ENCODE measurements at regions not wholly inside any gene's neighbourhood (a gene's known extent, or its start where the extent isn't known, plus 50 kb on each side); places are given as distances from the start of the nearest gene placed in this dataset.
"Not testable (repeated sequence)": the region's sequence is repeated elsewhere in the genome, so short reads cannot be mapped to it uniquely, and the experiment has no call there.

DNA sequence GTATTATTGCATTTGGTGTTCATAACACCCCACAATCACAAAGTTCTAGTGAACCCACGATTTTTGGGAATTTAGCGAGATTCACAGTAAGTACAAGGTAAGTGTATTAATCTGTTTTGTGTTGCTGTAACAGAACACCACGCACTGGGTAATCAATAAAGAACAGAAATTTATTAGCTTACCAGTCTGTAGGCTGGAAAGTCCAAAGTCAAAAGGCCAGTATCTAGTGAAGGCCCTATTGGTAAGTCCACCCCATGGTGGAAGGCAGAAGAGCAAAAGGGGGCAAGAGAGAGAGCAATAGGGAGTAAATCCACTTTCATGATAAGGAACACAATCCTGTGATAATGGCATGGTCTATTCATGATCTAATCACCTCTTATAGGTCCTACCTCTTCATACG lies 190.3 kb upstream of the KCNMB2 start:
- Histone ChIP-seq H3K9me3 (ENCODE audit: control insufficient read depth in 1 of 2, low read length in 2 of 2) (peaks cover 0 to 5% of the 10 kb centered on the region in 2 donors), H3K36me3 (ENCODE audit: control insufficient read depth in 1 of 2, insufficient read depth in 2 of 2, low read length in 2 of 2) (no peaks in the 10 kb centered on the region), H3K27ac (ENCODE audit: low read depth, low read length) (no peak overlapping the region), H3K27me3 (ENCODE audit: control insufficient read depth in 1 of 2, insufficient read depth in 2 of 2, low read length in 2 of 2) (no peaks in the 10 kb centered on the region), H3K9ac (ENCODE audit: low read depth in 1 of 2, low read length in 2 of 2) (no peak overlapping the region), H3K4me3 (ENCODE audit: low read depth in 1 of 2, low read length in 2 of 2) (no peak overlapping the region), H3K4me1 (ENCODE audit: control insufficient read depth in 1 of 2, insufficient read depth in 2 of 2, low read length in 2 of 2) (peaks cover 8 to 10% of the 10 kb centered on the region in 2 donors)

DNA sequence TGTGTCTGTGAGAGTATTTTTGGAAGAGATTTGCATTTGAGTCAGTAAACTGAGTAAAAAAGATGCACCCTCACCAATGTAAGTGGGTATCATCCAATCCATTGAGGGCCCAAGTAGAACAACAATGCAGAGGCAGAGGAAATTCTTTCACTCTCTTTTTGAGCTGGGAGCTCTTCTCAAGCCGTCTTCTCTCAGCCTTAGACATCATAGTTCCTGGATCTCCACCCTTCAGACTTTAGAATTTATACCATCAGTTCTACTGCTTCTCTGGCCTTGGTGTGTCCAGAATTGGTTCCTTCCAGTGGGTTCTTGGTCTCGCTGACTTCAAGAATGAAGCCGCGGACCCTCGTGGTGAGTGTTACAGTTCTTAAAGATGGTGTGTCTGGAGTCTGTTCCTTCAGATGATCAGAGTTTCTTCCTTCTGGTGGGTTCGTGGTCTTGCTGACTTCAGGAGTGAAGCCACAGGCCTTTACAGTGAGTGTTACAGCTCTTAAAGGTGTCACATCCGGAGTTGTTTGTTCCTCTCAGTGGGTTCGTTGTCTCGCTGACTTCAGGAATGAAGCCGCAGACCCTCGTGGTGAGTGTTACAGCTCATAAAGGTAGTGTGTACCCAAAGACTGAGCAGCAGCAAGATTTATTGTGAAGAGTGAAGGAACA lies 187.5 kb upstream of the KCNMB2 start:
- not testable (repeated sequence) for H3K9me3 ChIP-seq (ENCODE audit: control insufficient read depth in 1 of 2, low read length in 2 of 2); H3K36me3 ChIP-seq (ENCODE audit: control insufficient read depth in 1 of 2, insufficient read depth in 2 of 2, low read length in 2 of 2); H3K27me3 ChIP-seq (ENCODE audit: control insufficient read depth in 1 of 2, insufficient read depth in 2 of 2, low read length in 2 of 2); H3K9ac ChIP-seq (ENCODE audit: low read depth in 1 of 2, low read length in 2 of 2); H3K4me1 ChIP-seq (ENCODE audit: control insufficient read depth in 1 of 2, insufficient read depth in 2 of 2, low read length in 2 of 2); H3K4me3 ChIP-seq (ENCODE audit: low read depth in 1 of 2, low read length in 2 of 2); H3K27ac ChIP-seq (ENCODE audit: low read depth, low read length)

DNA sequence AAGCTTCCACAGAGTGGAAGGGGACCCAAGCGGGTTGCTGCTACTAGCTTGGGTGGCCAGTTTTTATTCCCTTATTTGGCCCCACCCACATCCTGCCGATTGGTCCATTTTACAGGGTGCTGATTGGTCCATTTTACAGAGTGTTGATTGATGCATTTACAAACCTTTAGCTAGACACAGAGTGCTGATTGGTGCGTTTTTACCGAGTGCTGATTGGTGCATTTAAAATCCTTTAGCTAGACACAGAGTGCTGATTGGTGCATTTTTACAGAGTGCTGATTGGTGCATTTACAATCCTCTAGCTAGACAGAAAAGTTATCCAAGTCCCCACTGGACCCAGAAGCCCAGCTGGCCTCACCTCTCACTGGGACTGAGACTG lies 187.0 kb upstream of the KCNMB2 start:
- H3K27me3 ChIP-seq (ENCODE audit: control insufficient read depth in 1 of 2, insufficient read depth in 2 of 2, low read length in 2 of 2); H3K9me3 ChIP-seq (ENCODE audit: control insufficient read depth in 1 of 2, low read length in 2 of 2); H3K4me1 ChIP-seq (ENCODE audit: control insufficient read depth in 1 of 2, insufficient read depth in 2 of 2, low read length in 2 of 2); H3K9ac ChIP-seq (ENCODE audit: low read depth in 1 of 2, low read length in 2 of 2); H3K4me3 ChIP-seq (ENCODE audit: low read depth in 1 of 2, low read length in 2 of 2); H3K36me3 ChIP-seq (ENCODE audit: control insufficient read depth in 1 of 2, insufficient read depth in 2 of 2, low read length in 2 of 2); H3K27ac ChIP-seq (ENCODE audit: low read depth, low read length): not testable (repeated sequence)

DNA sequence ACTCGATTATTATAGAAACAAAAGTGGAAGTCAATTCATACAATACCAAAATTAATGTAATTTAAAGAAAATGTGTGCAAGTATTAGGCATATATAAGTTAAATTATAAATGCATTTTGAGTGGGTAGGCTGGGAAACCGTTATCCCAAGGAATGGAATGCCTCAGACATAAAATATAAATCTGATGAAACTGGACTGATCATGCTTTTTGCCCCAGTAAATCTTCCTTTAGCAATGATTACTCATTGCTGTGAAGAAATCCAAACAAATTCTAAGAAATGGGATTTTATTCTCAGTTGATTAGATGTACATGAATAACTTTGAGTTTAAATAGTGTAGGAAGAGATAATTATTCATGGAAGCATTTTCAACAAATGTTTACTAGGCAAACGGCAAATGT lies 185.5 kb upstream of the KCNMB2 start:
- Histone ChIP-seq H3K9ac (ENCODE audit: low read depth in 1 of 2, low read length in 2 of 2) (no peak overlapping the region), H3K36me3 (ENCODE audit: control insufficient read depth in 1 of 2, insufficient read depth in 2 of 2, low read length in 2 of 2) (no peaks in the 10 kb centered on the region), H3K27ac (ENCODE audit: low read depth, low read length) (no peak overlapping the region), H3K4me3 (ENCODE audit: low read depth in 1 of 2, low read length in 2 of 2) (no peak overlapping the region), H3K9me3 (ENCODE audit: control insufficient read depth in 1 of 2, low read length in 2 of 2) (peaks cover 0 to 5% of the 10 kb centered on the region in 2 donors), H3K4me1 (ENCODE audit: control insufficient read depth in 1 of 2, insufficient read depth in 2 of 2, low read length in 2 of 2) (peaks cover 0 to 5% of the 10 kb centered on the region in 2 donors), H3K27me3 (ENCODE audit: control insufficient read depth in 1 of 2, insufficient read depth in 2 of 2, low read length in 2 of 2) (no peaks in the 10 kb centered on the region)

DNA sequence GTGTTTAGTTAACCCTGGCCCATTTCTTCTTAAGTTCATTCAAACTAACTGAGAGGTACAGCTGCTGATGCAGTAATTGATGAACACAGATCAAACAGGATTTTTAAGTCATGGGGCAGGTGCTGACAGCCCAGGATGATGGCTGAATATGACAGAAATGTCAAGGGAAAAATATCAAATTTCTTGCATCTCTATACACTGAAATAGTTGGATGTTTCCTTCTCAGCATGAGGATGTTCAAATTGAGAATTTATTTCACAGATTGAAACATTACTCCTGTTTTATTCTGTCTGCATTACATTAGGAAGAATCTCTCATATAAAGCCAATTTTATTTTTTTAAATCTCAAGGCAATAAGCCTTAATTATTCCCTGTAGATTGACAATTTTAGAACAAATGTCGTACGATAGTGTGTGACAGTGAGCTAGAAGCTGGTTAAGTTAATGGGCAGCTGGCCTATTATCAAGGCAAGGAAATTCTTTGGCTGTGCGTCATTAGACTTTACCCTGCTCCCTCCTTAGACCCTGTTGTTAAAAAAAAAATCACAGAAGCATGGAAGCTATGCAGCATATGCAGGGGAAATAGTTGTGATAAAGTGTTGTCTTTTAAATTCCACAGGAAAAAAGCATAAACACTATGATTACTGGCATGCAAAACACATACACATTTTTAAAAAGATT lies 183.8 kb upstream of the KCNMB2 start:
- peaks cover 0 to 5% of the 10 kb centered on the region in 2 donors for H3K9me3 ChIP-seq (ENCODE audit: control insufficient read depth in 1 of 2, low read length in 2 of 2)
- H3K36me3 ChIP-seq (ENCODE audit: control insufficient read depth in 1 of 2, insufficient read depth in 2 of 2, low read length in 2 of 2): no peaks in the 10 kb centered on the region
- no peak overlapping the region for H3K4me3 ChIP-seq (ENCODE audit: low read depth in 1 of 2, low read length in 2 of 2)
- no peak overlapping the region for H3K9ac ChIP-seq (ENCODE audit: low read depth in 1 of 2, low read length in 2 of 2)
- no peaks in the 10 kb centered on the region for H3K27me3 ChIP-seq (ENCODE audit: control insufficient read depth in 1 of 2, insufficient read depth in 2 of 2, low read length in 2 of 2)
- H3K4me1 ChIP-seq (ENCODE audit: control insufficient read depth in 1 of 2, insufficient read depth in 2 of 2, low read length in 2 of 2): peaks cover 0 to 5% of the 10 kb centered on the region in 2 donors
- H3K27ac ChIP-seq (ENCODE audit: low read depth, low read length): no peak overlapping the region

DNA sequence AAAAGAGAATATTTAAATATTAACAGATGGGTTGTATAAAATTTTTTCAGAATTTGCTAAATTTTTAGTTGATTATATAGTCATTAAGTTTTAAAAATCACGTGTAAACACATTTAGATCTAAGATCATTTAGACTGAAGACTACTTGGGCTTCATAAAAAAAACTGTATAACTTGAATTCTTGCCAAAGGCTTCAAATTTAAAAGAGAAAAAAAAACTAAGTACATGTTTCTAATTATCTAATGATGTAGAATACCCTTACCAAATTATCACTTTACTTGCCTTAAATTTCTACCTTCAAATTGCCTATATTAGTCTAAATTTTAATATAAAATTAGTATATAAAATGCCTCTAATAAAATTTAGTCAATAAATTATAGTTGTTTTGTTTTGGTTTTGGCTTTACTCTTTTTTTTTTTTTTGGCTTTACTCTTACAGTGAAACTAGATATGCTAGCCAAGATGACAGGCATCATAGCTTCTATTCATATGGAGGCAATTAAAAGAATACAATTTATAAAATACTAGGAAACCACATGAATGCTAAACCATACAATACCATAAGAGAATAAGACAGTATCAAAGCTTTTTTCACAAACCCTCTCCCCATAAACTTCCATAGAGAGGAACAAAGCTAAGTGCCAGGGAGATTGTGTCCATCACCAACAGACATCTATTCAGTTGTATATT lies 183.1 kb upstream of the KCNMB2 start:
- Histone ChIP-seq H3K4me1 (ENCODE audit: control insufficient read depth in 1 of 2, insufficient read depth in 2 of 2, low read length in 2 of 2) (peaks cover 0 to 5% of the 10 kb centered on the region in 2 donors), H3K9ac (ENCODE audit: low read depth in 1 of 2, low read length in 2 of 2) (no peak overlapping the region), H3K27ac (ENCODE audit: low read depth, low read length) (no peak overlapping the region), H3K27me3 (ENCODE audit: control insufficient read depth in 1 of 2, insufficient read depth in 2 of 2, low read length in 2 of 2) (no peaks in the 10 kb centered on the region), H3K4me3 (ENCODE audit: low read depth in 1 of 2, low read length in 2 of 2) (no peak overlapping the region), H3K36me3 (ENCODE audit: control insufficient read depth in 1 of 2, insufficient read depth in 2 of 2, low read length in 2 of 2) (no peaks in the 10 kb centered on the region), H3K9me3 (ENCODE audit: control insufficient read depth in 1 of 2, low read length in 2 of 2) (peaks cover 0 to 5% of the 10 kb centered on the region in 2 donors)

DNA sequence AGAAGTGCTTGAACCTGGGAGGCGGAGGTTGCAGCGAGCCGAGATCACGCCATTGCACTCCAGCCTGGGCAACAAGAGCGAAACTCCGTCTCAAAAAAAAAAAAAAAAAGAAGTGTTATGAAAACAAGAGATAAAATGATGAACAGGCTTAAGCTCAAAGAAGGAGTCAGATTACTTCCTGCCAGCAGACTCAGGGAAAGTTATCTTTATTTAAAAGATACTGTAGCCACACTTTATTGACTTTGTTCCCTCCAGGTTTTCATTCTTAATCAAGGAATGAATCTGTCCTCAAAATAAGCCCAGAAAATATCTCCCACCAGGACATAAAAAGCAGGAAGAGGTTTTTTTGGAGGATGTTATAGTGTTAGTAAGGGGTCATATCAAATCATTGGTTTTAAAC lies 176.5 kb upstream of the KCNMB2 start:
- H3K27ac ChIP-seq (ENCODE audit: low read depth, low read length): no peak overlapping the region
- H3K4me3 ChIP-seq (ENCODE audit: low read depth in 1 of 2, low read length in 2 of 2): no peak overlapping the region
- H3K4me1 ChIP-seq (ENCODE audit: control insufficient read depth in 1 of 2, insufficient read depth in 2 of 2, low read length in 2 of 2): no peaks in the 10 kb centered on the region
- no peak overlapping the region for H3K9ac ChIP-seq (ENCODE audit: low read depth in 1 of 2, low read length in 2 of 2)
- H3K9me3 ChIP-seq (ENCODE audit: control insufficient read depth in 1 of 2, low read length in 2 of 2): no peaks in the 10 kb centered on the region
- no peaks in the 10 kb centered on the region for H3K36me3 ChIP-seq (ENCODE audit: control insufficient read depth in 1 of 2, insufficient read depth in 2 of 2, low read length in 2 of 2)
- H3K27me3 ChIP-seq (ENCODE audit: control insufficient read depth in 1 of 2, insufficient read depth in 2 of 2, low read length in 2 of 2): no peaks in the 10 kb centered on the region

DNA sequence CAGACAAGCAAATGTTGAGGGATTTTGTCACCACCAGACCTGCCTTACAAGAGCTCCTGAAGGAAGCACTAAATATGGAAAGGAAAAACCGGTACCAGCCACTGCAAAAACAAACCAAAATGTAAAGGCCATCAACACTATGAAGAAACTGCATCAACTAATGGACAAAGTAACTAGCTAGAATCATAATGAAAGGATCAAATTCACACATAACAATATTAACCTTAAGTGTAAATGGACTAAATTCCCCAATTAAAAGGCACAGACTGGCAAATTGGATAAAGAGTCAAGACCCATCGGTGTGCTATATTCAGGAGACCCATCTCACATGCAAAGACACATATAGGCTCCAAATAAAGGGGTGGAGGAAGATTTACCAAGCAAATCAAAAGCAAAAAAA lies 173.2 kb upstream of the KCNMB2 start:
- not testable (repeated sequence) for H3K36me3 ChIP-seq (ENCODE audit: control insufficient read depth in 1 of 2, insufficient read depth in 2 of 2, low read length in 2 of 2); H3K9me3 ChIP-seq (ENCODE audit: control insufficient read depth in 1 of 2, low read length in 2 of 2); H3K9ac ChIP-seq (ENCODE audit: low read depth in 1 of 2, low read length in 2 of 2); H3K4me1 ChIP-seq (ENCODE audit: control insufficient read depth in 1 of 2, insufficient read depth in 2 of 2, low read length in 2 of 2); H3K27me3 ChIP-seq (ENCODE audit: control insufficient read depth in 1 of 2, insufficient read depth in 2 of 2, low read length in 2 of 2); H3K27ac ChIP-seq (ENCODE audit: low read depth, low read length); H3K4me3 ChIP-seq (ENCODE audit: low read depth in 1 of 2, low read length in 2 of 2)

DNA sequence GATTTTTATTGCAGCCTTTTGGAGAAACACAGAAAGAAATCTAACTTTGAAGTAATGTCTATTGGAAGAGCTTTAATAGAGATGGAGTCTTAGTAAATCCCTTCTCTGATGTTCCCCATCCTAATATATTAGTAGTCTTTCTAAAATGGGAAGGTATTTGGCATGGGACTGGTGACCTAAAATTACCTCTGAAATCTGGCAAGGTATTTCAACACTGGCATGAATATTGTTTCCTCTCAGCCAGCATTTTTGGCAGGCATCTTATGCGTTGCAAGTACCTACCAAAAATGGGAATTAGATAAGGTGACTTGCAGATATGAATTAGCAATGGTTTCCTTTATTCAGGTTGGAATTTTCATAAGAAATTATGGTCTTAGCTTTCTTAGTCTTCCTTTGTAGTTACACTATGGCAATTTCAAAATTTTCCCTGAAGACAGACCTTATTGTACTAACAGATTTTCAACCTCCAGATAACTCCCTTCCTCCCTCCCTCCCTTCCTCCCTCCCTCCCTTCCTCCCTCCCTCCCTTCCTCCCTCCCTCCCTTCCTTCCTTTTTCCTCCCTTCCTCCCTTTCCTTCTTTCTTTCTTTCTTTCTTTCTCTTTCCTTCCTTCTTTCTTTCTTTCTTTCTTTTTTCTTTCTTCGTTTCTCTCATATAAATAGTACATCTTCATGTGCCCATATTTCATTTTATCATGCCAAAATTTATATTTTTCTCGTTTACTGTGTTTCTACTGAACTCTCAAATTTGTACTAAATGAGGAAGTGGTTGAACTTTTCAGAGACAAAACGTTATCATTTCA lies 168.2 kb upstream of the KCNMB2 start:
- no peaks in the 10 kb centered on the region for H3K4me1 ChIP-seq (ENCODE audit: control insufficient read depth in 1 of 2, insufficient read depth in 2 of 2, low read length in 2 of 2)
- H3K27me3 ChIP-seq (ENCODE audit: control insufficient read depth in 1 of 2, insufficient read depth in 2 of 2, low read length in 2 of 2): no peaks in the 10 kb centered on the region
- H3K27ac ChIP-seq (ENCODE audit: low read depth, low read length): no peak overlapping the region
- H3K4me3 ChIP-seq (ENCODE audit: low read depth in 1 of 2, low read length in 2 of 2): no peak overlapping the region
- H3K9me3 ChIP-seq (ENCODE audit: control insufficient read depth in 1 of 2, low read length in 2 of 2): no peaks in the 10 kb centered on the region
- H3K36me3 ChIP-seq (ENCODE audit: control insufficient read depth in 1 of 2, insufficient read depth in 2 of 2, low read length in 2 of 2): no peaks in the 10 kb centered on the region
- H3K9ac ChIP-seq (ENCODE audit: low read depth in 1 of 2, low read length in 2 of 2): no peak overlapping the region

DNA sequence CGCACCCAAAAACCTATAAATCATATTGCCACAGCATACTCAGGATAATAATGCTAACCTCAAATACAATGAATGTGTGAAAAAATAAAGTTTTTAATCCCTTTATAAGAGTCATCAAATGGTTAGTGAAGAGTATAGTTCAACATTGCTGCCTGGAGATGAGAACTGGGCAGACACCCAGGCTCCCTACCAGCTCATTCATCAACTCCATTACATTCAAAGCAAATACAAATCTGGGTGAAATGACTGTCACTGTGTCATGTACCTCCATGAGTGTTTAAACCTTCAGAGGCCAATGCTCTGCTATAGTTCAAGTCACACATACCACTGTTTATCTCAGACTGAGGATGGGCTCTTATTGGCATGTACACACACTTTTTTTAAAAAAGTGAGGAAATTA lies 167.2 kb upstream of the KCNMB2 start:
- H3K27me3 ChIP-seq (ENCODE audit: control insufficient read depth in 1 of 2, insufficient read depth in 2 of 2, low read length in 2 of 2): no peaks in the 10 kb centered on the region
- no peaks in the 10 kb centered on the region for H3K4me1 ChIP-seq (ENCODE audit: control insufficient read depth in 1 of 2, insufficient read depth in 2 of 2, low read length in 2 of 2)
- no peak overlapping the region for H3K9ac ChIP-seq (ENCODE audit: low read depth in 1 of 2, low read length in 2 of 2)
- no peak overlapping the region for H3K27ac ChIP-seq (ENCODE audit: low read depth, low read length)
- H3K4me3 ChIP-seq (ENCODE audit: low read depth in 1 of 2, low read length in 2 of 2): no peak overlapping the region
- no peaks in the 10 kb centered on the region for H3K9me3 ChIP-seq (ENCODE audit: control insufficient read depth in 1 of 2, low read length in 2 of 2)
- no peaks in the 10 kb centered on the region for H3K36me3 ChIP-seq (ENCODE audit: control insufficient read depth in 1 of 2, insufficient read depth in 2 of 2, low read length in 2 of 2)

Measured in duodenal mucosa (tissue), 2 donors.